HEK293T (cell line): ENCODE measurements at regions not wholly inside any gene's neighbourhood (a gene's known extent, or its start where the extent isn't known, plus 50 kb on each side); places are given as distances from the start of the nearest gene placed in this dataset.

ENCODE experiments used
- ARNT ChIP-seq: fragments of 450-650 bp; IDR thresholded peaks from 2 replicates; pipeline ENCODE4 v1.6.1; 2017; ENCODE audit warnings: mild to moderate bottlenecking
- CTBP1 ChIP-seq: fragments of 450-650 bp; IDR thresholded peaks from 2 replicates; pipeline ENCODE4 v1.6.1; 2016; ENCODE audit warnings: borderline replicate concordance
- FOXA1 ChIP-seq: fragments of 450-650 bp; IDR thresholded peaks from 2 replicates; pipeline ENCODE4 v1.6.1; 2016; ENCODE audit warnings: mild to moderate bottlenecking
- HDGF ChIP-seq: fragments of 450-650 bp; IDR thresholded peaks from 2 replicates; pipeline ENCODE4 v1.6.1; 2017; ENCODE audit warnings: antibody characterized with exemption, borderline replicate concordance
- PKNOX1 ChIP-seq: fragments of 450-650 bp; IDR thresholded peaks from 2 replicates; pipeline ENCODE4 v1.6.1; 2016
- SUZ12 ChIP-seq: fragments of 450-650 bp; IDR thresholded peaks from 2 replicates; pipeline ENCODE4 v1.6.1; 2016; ENCODE audit warnings: mild to moderate bottlenecking

- TF ChIP-seq PKNOX1, result no peak
- TF ChIP-seq HDGF, result no peak
- no peak for TF ChIP-seq ARNT
- no peak for TF ChIP-seq CTBP1
- no peak for TF ChIP-seq SUZ12
- TF ChIP-seq FOXA1, result no peak
Observed at GRCh38 chr4:119894650-119895208, 171.9 kb downstream of the MAD2L1 start.
